Glomerular endothelial cell (primary cell): ENCODE measurements at regions not wholly inside any gene's neighbourhood (a gene's known extent, or its start where the extent isn't known, plus 50 kb on each side); places are given as distances from the start of the nearest gene placed in this dataset.

Experiments used
- DNase-seq: peaks from one replicate; pipeline ENCODE4 v3.0.0-alpha.2; 2011; ENCODE audit warnings: low read depth, low spot score; ENCODE audit errors: extremely low read depth

DNA sequence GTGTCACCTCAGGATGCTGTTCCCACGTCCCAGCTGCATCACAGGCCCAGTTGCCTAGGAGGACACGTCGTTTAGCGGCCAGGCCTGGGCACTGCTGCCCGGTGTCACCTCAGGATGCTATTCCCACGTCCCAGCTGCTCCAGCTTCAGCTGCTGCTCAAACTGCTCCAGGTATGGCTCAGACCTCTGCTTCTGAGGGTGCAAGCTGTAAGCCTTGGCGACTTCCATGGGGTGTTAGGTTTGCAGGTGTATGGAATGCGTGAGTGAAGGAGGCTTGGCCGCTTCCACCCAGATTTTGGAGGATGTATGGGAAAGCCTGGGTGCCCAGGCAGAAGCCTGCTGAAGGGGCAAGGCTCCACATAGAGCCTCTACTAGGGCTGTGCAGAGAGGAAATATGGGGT is 205.3 kb upstream of the B3GAT1 start:
- no peak for DNase-seq

GRCh38 chr11:134616038-134616437 is 204.0 kb upstream of the B3GAT1 start:
- DNase-seq = no peak

GRCh38 chr11:134615041-134615615 is 203.1 kb upstream of the B3GAT1 start:
- no peak for DNase-seq

- DNase-seq = no peak
These were observed 202.1 kb upstream of the B3GAT1 start for GRCh38 chr11:134614141-134614540.

GRCh38 chr11:134613646-134614045 is 201.6 kb upstream of the B3GAT1 start:
- no peak for DNase-seq

DNA sequence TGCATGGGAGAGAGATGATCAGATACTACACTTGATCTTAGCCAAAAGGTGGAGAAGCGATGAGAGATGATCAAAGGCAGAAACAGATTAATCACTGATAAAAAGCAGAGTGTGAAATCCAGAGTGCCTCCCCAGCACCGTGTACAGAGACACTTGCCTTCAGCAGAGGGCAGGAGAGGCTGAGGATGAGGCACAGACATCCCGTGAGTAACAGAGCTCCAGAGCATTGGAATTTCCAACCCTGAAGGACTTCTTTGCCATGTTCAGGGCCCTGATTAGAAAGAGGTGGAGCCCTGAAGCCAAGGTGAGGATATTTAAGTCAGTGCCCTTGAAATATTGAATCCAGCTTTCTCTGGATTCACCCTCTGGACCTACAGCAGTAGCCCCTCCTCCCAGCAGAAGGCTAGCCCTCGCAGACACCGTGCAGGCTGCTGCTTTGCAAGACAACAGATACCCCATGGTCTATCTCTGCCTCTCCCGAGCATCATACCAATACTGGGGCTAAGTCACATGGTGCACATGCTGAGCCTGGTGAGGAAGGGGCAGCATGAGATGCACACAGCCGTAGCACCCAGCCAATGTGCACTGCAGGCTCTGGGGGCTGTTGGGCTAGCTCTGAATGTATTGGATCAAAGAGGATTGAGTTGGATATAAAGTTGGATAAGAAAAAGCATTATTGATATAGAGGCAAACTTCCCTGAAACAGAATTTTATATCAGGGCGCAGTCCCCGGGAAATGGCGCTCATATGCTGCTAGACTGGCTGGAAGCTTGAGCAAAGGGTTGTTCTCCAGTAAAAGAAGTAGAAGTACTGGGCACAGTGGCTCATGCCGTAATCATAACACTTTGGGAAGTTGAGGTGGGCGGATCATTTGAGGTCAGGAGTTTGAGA is 200.3 kb upstream of the B3GAT1 start:
- no peak for DNase-seq

GRCh38 chr11:134611537-134611936 is 199.5 kb upstream of the B3GAT1 start:
- DNase-seq = no peak

- no peak for DNase-seq
These were observed 198.3 kb upstream of the B3GAT1 start for GRCh38 chr11:134610116-134610910.

DNA sequence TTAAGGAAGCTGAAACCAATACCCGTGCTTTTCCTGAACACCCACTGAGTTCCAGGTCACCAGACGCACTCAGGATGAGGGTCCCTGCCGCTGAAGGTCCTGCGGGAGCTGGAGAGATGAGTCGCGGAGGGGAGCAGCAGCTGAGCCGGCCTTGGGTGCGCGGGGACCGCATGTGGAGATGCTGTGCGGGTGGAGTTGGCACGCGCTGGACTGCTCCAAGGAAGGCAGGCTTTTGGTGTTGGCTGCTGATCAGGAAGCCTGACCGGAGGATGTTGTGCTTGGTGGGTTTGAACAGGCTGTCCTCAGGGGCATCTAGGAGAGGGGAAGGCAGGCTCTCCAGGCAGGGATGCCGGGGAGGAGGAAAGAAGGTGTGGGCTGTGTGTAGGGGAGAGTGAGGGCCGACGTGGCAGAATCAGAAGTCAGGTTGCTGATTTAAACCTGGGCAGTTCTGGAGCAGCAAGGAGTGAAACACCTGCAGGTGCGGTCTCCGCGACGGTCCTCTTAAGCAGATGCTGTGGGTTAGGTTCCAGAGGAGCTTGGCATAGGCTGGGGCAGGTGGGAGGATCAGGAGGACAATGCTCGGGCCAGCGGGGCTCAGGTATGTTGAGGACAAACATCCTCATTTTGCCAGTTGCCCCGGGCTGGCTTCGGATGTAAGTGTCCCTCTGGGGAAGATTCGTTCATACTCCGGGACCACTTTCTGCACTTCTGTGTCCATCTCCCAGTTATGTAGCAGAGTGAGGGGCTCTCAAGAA is 197.5 kb upstream of the B3GAT1 start:
- no peak for DNase-seq

GRCh38 chr11:134607963-134608750 is 196.1 kb upstream of the B3GAT1 start:
- DNase-seq = no peak

DNA sequence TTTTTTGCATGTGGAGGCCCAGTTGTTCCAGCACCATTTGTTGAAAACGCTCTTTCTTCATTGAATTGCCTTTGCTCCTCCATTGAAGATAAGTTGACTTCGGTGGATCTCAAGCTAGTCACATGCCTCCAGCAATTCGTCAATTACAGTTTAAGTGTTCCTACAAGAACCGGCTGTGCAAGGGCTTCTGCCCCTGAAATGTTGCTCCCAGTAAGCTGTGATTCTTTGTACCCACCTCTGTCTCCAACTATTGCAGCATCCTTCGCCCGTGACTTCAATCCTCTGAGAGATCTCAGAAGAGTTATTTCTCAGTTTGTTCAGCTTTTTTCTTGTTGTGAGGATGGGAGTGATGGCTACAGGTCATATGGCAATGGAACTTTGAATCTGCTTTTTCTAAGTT is 194.2 kb upstream of the B3GAT1 start:
- no peak for DNase-seq

- no peak for DNase-seq
These were observed 192.8 kb upstream of the B3GAT1 start for GRCh38 chr11:134604886-134605285.

- no peak for DNase-seq
These were observed 187.3 kb upstream of the B3GAT1 start for GRCh38 chr11:134599299-134599771.

DNA sequence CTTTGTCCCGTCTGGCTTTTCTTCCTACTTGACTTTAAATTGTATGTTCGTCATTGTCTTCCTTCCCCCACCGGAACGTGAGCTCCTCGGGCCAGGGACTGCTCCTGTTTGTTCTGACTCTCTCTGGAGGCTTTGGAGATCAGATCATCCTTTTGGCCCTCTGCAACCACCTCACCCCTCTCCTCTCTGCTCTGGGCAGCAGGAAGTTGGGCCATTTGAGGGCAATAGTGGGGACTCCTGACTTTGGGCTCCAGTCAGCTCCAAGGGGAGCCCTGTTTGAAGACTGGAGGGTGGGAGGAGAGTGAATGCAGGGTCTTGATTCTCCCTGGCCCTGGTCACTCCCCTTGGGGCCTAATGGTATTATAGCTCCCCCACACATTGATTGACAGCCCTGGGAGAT is 186.3 kb upstream of the B3GAT1 start:
- no peak for DNase-seq

- DNase-seq = no peak
These were observed 185.4 kb upstream of the B3GAT1 start for GRCh38 chr11:134597452-134597851.

- DNase-seq = no peak
These were observed 184.4 kb upstream of the B3GAT1 start for GRCh38 chr11:134596404-134596803.

- DNase-seq = no peak
These were observed 180.4 kb upstream of the B3GAT1 start for GRCh38 chr11:134592391-134592990.

- DNase-seq = no peak
These were observed 179.3 kb upstream of the B3GAT1 start for GRCh38 chr11:134591338-134591737.

DNA sequence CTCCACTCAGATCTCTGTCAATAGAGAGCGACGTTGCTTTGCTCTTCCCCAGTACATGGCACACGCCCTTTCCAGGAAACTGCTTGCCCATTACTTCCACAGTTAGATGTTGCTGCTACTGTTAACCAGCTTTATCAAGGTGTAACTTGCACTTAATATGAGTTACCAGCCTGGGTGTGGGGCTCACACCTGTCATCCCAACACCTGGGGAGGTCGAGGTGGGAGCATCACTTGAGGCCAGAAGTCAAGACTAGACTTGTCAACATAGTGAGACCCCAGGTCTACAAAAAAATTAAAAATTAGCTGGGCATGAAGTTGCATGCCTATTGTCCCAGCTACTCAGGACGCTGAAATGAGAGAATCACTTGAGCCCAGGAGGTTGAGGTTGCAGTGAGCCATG is 177.1 kb upstream of the B3GAT1 start:
- no peak for DNase-seq
